GM19455 (cell line): ENCODE measurements at regions not wholly inside any gene's neighbourhood (a gene's known extent, or its start where the extent isn't known, plus 50 kb on each side); places are given as distances from the start of the nearest gene placed in this dataset.
"Not testable (repeated sequence)": the region's sequence is repeated elsewhere in the genome, so short reads cannot be mapped to it uniquely, and the experiment has no call there.

Experiments
- ATAC-seq: cut with Tn5 transposase; IDR thresholded peaks from one replicate; pipeline ENCODE4 v1.9.1; 2021; ENCODE audit not compliant: unreplicated experiment

- no peak for ATAC-seq
Measured at GRCh38 chr5:156015137-156015536, 311.8 kb upstream of the SGCD start.

DNA sequence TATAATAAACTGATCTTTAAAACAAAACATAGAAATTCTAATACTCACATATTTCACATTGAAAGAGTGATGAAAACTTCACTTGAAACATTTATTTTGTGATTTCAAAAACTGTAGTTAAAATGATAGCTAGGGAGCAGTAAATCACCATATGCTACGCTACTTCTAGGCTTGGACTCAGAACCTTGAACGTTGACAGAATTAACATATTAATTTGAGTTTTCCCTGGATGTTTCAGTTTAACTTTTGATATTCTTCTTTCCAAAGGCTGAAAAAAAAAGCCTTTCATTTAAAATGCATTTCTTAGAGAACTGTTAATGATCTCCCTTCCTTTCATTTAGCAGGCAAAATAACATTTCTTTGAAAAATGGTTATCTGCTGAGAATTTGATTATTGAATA lies 307.8 kb upstream of the SGCD start:
- no peak for ATAC-seq

DNA sequence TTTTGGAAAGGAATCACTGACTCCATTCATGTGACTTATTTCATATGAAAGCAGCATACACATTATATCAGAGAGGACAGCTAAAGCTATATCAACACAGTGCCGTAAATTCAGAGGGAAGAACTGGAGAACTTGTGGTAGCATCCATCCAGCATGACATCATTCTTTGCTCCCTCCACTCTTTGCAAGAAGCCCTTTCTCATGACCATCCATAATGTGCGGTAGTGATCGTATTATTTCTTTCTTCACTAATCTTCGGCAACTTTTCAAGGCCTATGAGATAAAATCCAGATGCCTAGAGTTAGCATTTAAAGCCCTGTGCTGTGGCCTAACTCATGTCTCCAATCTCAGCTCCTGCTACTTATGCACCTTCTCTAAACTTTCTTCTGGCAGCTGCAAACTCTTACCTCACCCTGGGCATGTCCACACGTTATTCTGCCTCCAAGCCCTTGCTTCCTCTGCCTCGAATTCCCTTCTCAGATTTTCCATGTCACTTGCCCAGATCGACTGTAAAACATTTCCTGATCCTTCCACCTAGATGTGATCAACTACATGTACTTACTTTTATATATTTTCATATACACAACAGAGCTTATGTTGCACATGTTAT lies 307.3 kb upstream of the SGCD start:
- ATAC-seq, result no peak

GRCh38 chr5:156020647-156021046 lies 306.3 kb upstream of the SGCD start:
- no peak for ATAC-seq

GRCh38 chr5:156021866-156022265 lies 305.1 kb upstream of the SGCD start:
- no peak for ATAC-seq

GRCh38 chr5:156025656-156026055 lies 301.3 kb upstream of the SGCD start:
- ATAC-seq, result no peak

- ATAC-seq, result no peak
Measured at GRCh38 chr5:156031181-156031580, 295.8 kb upstream of the SGCD start.

DNA sequence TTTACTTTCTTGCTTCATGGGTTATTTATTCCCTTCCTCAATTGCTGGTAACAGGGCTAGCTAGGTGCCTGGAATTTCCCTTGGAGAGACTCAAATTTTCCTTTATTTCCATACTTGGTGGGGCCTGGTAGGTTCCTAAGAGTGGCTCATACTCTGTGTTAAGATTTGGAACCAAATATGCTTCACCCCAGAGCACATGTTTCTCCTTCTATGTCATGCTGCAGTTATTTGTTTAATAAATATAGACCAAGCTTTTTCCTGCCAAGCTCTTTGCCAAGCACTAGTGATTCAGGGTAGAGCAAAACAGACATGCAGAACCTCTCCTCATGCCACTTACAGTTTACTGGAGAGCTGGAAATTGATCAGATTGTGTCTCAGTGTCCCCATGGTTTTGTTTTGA lies 290.3 kb upstream of the SGCD start:
- ATAC-seq, result no peak

- ATAC-seq, result no peak
Measured at GRCh38 chr5:156037151-156037909, 289.6 kb upstream of the SGCD start.

DNA sequence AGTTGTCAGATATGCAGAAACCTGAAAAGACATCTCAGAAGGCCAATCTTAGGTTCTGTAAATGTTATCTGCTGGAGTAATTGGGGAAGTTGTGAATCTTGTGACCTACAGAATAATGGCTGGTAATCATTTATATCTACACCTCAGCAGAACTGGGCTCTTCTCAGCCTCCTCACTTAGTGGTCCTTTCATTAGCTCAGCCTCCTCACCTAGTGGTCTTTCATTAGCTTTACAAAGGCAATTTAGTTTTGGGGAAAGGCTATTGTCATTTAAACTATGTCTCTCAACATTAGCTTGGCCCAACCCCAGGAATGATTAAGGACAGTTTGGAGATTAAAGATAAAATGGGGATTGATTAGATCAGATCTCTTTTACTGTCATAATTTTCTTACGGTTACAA lies 284.2 kb upstream of the SGCD start:
- no peak for ATAC-seq

- no peak for ATAC-seq
Measured at GRCh38 chr5:156043351-156043750, 283.6 kb upstream of the SGCD start.

DNA sequence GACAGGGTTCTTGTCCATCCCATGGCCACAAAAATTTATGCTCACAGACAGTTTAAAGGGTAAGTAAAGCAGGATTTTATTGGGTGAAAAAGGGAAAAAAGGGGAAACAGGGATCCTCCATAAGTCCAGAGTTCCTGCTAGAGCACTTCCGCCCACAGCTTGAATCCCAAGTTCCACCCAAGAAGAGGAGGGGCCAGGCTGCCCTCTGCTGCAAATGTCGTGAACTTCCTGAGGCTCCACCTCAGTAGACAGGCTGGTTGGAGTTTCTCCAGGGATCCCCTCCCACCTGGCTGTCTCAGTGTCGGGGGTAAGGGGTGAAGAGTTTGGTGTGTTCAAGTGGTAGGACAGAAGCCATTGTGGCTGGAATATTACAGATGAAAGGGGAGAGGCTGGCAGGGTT lies 275.0 kb upstream of the SGCD start:
- no peak for ATAC-seq

GRCh38 chr5:156052656-156053055 lies 274.3 kb upstream of the SGCD start:
- ATAC-seq, result no peak

- ATAC-seq, result no peak
Measured at GRCh38 chr5:156053056-156053455, 273.9 kb upstream of the SGCD start.

DNA sequence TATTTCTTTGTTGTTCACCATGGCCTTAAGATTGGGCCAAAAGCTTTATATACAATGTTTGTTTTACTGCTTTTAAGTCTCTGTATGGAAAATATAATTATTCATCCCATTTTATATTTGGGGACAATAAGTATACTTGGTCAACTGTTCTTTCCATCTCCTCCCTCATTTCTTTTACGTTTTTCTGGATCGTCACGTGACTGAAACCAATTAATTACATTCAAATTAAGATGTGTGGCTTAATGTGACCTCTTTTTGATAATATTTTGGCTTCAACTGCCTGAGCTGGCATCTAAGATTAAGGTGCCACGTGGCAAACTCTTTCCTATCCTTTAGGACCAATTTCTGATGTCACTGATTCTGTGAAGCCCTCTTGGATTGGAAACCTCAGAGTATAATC lies 250.1 kb upstream of the SGCD start:
- no peak for ATAC-seq

DNA sequence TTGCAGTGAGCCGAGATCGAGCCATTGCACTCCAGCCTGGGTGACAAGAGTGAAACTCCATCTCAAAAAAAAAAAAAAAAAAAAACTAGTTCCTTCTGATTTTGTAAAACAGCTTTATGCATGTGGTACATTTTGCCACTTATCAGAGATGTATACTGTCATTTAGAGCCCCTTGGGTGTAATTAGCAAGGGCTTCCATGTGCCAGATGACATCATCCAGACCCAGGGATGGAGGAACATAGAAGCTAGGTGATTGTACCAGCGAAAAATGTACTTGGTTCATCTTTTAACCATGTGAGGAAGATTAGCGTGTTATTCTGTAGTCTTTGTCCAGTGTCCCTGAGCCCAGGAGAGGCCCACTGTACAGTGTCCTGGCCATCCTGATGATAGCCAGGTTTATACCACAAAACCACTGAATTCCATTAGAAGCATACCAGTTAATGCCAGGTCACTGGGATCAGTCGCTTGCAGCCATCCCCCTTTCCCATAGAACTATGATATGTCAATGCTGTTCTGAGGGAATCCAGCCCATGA lies 239.3 kb upstream of the SGCD start:
- ATAC-seq, result no peak

- not testable (repeated sequence) for ATAC-seq
Measured at GRCh38 chr5:156089955-156090940, 236.7 kb upstream of the SGCD start.

DNA sequence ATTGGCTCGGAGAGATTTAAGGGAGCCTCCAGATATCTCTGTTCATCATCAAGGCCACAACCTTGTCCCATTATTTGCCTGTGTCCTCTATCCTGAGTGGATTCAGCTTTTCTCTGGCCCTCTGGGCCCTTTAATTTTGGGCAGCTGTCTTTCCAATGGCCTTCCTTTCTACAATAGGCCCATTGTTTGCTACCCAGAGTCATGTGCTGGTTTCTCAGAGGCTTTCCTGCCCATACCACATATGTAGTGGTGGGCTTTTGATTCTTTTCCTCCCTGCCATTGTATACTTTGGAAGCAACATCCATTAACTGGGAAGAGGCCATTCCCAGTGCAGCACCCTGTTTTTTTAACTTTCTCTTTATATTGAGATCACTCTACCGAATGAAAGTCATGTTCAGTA lies 233.9 kb upstream of the SGCD start:
- ATAC-seq, result no peak

GRCh38 chr5:156094001-156094400 lies 233.0 kb upstream of the SGCD start:
- no peak for ATAC-seq

- ATAC-seq, result no peak
Measured at GRCh38 chr5:156095709-156096241, 231.2 kb upstream of the SGCD start.

GRCh38 chr5:156096259-156096658 lies 230.7 kb upstream of the SGCD start:
- ATAC-seq, result no peak
